ENCODE measurements at regions not wholly inside any gene's neighbourhood (a gene's known extent, or its start where the extent isn't known, plus 50 kb on each side); places are given as distances from the start of the nearest gene placed in this dataset.

DNA sequence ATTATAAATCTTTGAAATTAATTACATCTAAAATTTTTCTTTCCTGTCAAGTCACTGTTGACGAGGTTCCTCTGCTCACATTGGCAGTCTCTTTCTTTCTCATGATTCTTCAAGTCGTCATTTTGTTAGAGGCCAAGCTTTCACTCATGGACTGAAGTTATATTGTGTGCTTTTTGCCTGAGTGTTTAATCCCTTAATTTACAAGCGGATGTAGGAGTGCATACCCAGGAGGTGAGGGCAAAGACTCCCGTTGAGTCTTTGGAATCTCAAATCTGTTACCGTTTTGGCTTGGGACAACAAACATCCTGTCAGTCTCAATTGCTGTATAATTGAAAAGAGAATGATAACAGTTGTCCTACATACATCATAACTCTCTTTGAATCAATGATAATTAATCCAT lies 345.0 kb downstream of the TRIML1 start:
- Mint-ChIP-seq H3K4me3 (ENCODE audit: unreplicated experiment) (no peak overlapping the region), H3K27me3 (ENCODE audit: unreplicated experiment) (no peaks in the 10 kb centered on the region), H3K4me1 (ENCODE audit: unreplicated experiment) (no peaks in the 10 kb centered on the region), H3K27ac (ENCODE audit: unreplicated experiment) (no peak overlapping the region), H3K9me3 (ENCODE audit: unreplicated experiment) (peaks cover 15% of the 10 kb centered on the region), H3K36me3 (ENCODE audit: unreplicated experiment) (peaks cover 3% of the 10 kb centered on the region)
- DNase-seq (ENCODE audit: extremely low spot score, unreplicated experiment), result no peak
- TF ChIP-seq, protein P1, sequence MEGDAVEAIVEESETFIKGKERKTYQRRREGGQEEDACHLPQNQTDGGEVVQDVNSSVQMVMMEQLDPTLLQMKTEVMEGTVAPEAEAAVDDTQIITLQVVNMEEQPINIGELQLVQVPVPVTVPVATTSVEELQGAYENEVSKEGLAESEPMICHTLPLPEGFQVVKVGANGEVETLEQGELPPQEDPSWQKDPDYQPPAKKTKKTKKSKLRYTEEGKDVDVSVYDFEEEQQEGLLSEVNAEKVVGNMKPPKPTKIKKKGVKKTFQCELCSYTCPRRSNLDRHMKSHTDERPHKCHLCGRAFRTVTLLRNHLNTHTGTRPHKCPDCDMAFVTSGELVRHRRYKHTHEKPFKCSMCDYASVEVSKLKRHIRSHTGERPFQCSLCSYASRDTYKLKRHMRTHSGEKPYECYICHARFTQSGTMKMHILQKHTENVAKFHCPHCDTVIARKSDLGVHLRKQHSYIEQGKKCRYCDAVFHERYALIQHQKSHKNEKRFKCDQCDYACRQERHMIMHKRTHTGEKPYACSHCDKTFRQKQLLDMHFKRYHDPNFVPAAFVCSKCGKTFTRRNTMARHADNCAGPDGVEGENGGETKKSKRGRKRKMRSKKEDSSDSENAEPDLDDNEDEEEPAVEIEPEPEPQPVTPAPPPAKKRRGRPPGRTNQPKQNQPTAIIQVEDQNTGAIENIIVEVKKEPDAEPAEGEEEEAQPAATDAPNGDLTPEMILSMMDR (IDR thresholded peaks at IDR 0.05), result no peak

DNA sequence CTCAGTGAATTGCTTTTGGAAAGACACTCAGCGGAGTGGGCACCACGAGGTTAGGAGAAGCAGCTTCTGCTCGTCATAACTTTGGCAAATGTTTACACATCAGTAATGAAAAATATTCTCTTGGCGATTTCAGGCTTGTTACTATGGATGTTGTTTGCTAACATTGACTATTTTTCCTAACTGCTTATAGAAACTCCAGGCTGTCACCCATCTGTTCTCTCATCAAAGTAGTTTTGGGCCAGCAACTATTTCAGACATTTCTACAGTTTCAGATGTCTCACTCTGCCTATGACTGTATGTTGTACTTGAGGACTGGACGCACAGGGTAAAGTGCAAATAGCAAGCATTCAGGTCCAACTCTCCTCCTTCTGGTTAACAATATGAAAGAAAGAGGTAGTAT lies 346.7 kb downstream of the TRIML1 start:
- no peaks in the 10 kb centered on the region for H3K4me1 Mint-ChIP-seq (ENCODE audit: unreplicated experiment)
- peaks cover 4% of the 10 kb centered on the region for H3K36me3 Mint-ChIP-seq (ENCODE audit: unreplicated experiment)
- no peak overlapping the region for H3K4me3 Mint-ChIP-seq (ENCODE audit: unreplicated experiment)
- TF ChIP-seq, protein P1 (IDR thresholded peaks at IDR 0.05), result no peak
- no peak for DNase-seq (ENCODE audit: extremely low spot score, unreplicated experiment)
- peaks cover 27% of the 10 kb centered on the region for H3K9me3 Mint-ChIP-seq (ENCODE audit: unreplicated experiment)
- no peak overlapping the region for H3K27ac Mint-ChIP-seq (ENCODE audit: unreplicated experiment)
- no peaks in the 10 kb centered on the region for H3K27me3 Mint-ChIP-seq (ENCODE audit: unreplicated experiment)

DNA sequence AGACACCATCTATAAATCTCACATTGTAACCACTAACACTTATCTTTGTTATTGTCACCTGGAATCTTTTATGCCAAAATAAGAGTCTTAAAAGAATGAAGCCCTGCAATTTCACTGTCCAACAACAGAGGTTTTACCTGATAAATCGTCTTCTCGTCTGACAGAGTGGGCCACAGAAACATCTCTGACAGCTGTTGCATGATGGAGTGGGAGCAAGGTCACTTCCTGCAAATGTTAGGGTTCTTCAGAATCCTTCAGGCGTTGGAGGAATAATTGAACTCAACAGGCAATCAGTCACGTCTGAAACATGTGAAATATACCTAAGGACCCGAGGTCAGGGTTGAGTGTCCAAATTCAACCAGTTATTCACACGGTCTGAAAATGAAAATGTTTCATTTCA lies 353.6 kb downstream of the TRIML1 start:
- Mint-ChIP-seq H3K27me3 (ENCODE audit: unreplicated experiment) (no peaks in the 10 kb centered on the region), H3K36me3 (ENCODE audit: unreplicated experiment) (peaks cover 4% of the 10 kb centered on the region), H3K9me3 (ENCODE audit: unreplicated experiment) (peaks cover 21% of the 10 kb centered on the region), H3K4me3 (ENCODE audit: unreplicated experiment) (no peak overlapping the region), H3K4me1 (ENCODE audit: unreplicated experiment) (no peaks in the 10 kb centered on the region), H3K27ac (ENCODE audit: unreplicated experiment) (no peak overlapping the region)
- no peak for DNase-seq (ENCODE audit: extremely low spot score, unreplicated experiment)
- TF ChIP-seq, protein P1 (IDR thresholded peaks at IDR 0.05), result no peak

DNA sequence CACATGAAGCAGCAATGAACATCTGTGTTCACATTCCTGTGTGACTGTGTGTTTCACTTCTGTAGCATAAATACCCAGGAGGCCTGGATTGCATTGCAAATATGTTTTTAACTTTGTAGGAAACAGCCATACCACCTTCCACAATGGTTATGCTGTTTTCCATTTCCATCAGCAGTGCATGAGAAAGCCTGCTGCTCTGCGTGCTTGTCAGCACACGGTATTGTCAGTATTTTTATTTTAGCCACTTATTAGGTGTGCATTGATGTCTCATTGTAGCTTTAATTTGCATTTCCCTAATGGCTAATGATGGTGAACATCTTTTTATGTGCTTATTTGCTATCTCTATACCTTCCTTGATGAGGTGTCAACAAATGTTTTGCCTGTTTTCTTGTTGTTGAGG lies 355.9 kb downstream of the TRIML1 start:
- TF ChIP-seq, protein P1 (IDR thresholded peaks at IDR 0.05), result no peak
- no peak overlapping the region for H3K4me3 Mint-ChIP-seq (ENCODE audit: unreplicated experiment)
- H3K27me3 Mint-ChIP-seq (ENCODE audit: unreplicated experiment), result no peaks in the 10 kb centered on the region
- H3K9me3 Mint-ChIP-seq (ENCODE audit: unreplicated experiment), result peaks cover 12% of the 10 kb centered on the region
- no peak overlapping the region for H3K27ac Mint-ChIP-seq (ENCODE audit: unreplicated experiment)
- peaks cover 4% of the 10 kb centered on the region for H3K36me3 Mint-ChIP-seq (ENCODE audit: unreplicated experiment)
- no peak for DNase-seq (ENCODE audit: extremely low spot score, unreplicated experiment)
- H3K4me1 Mint-ChIP-seq (ENCODE audit: unreplicated experiment), result no peaks in the 10 kb centered on the region

DNA sequence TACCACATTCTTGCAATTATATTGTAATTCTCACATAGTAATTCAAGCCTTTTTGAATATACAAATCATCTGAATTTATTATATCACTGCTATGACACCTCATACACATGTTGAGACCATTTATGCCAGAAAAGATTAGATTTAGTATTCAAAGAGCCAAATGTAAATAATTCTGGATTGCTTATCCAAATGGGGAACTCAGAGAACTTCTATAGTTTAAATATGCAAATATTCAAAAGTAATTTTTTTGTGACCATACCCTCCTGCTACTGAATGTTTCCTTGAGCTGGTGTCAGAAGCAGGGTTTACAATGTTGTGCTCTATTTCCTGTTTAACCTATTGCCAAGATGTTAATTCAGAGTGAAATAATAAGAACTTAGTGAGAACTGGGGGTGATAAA lies 372.2 kb downstream of the TRIML1 start:
- TF ChIP-seq, protein P1 (IDR thresholded peaks at IDR 0.05), result no peak
- peaks cover under 1% of the 10 kb centered on the region for H3K27me3 Mint-ChIP-seq (ENCODE audit: unreplicated experiment)
- no peak overlapping the region for H3K27ac Mint-ChIP-seq (ENCODE audit: unreplicated experiment)
- H3K4me3 Mint-ChIP-seq (ENCODE audit: unreplicated experiment), result no peak overlapping the region
- no peak for DNase-seq (ENCODE audit: extremely low spot score, unreplicated experiment)
- no peaks in the 10 kb centered on the region for H3K36me3 Mint-ChIP-seq (ENCODE audit: unreplicated experiment)
- no peaks in the 10 kb centered on the region for H3K9me3 Mint-ChIP-seq (ENCODE audit: unreplicated experiment)
- peaks cover 2% of the 10 kb centered on the region for H3K4me1 Mint-ChIP-seq (ENCODE audit: unreplicated experiment)

All from osteocyte (in vitro differentiated cells).